EH (cell line): ENCODE measurements at regions not wholly inside any gene's neighbourhood (a gene's known extent, or its start where the extent isn't known, plus 50 kb on each side); places are given as distances from the start of the nearest gene placed in this dataset.

Source experiments
- DNase-seq: peaks from one replicate; pipeline ENCODE4 v3.0.0-alpha.2; 2015; ENCODE audit warnings: low read depth

DNA sequence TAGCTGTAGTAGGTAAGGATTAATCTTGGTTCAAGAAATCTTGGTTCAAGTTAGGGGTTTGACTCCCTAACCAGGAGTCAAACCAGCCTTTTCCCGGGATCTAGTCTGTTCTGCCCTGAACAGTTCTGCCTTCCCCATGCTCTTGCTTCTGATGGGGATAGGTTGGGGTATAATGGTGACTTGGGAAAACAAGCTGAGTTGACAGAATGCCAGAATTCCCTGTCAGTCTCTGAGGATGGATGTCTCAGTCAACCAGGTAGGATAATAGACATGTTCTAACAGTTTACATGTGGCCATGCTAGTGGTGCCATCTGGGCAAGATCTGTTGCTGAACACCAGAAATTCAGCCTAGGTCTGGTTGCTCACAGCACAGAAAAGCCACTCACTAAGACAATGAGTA lies 51.4 kb downstream of the RAB40AL start:
- no peak for DNase-seq

- peak; percentile 78 for DNase-seq
Measured at GRCh38 chrX:102995316-102995715, 58.2 kb downstream of the RAB40AL start.

- peak; percentile 63 for DNase-seq
Measured at GRCh38 chrX:103002576-103002975, 61.4 kb downstream of the BEX1 start.
